Left lung (tissue), 4 donors: ENCODE measurements at regions not wholly inside any gene's neighbourhood (a gene's known extent, or its start where the extent isn't known, plus 50 kb on each side); places are given as distances from the start of the nearest gene placed in this dataset.
A peak's percentile ranks its signal among the peaks of the same experiment; 100 is the strongest.
"Not testable (repeated sequence)": the region's sequence is repeated elsewhere in the genome, so short reads cannot be mapped to it uniquely, and the experiment has no call there.

Source experiments
- ATAC-seq: fragments of 200-7000 bp; cut with Tn5 transposase; one replicate; pipeline ENCODE4 v1.9.1; 2020; ENCODE audit warnings: moderate library complexity
- DNase-seq, 4 donors: peaks; one replicate each; pipeline ENCODE4 v3.0.0-alpha.2; 2013 to 2020
- H3K27ac ChIP-seq, 2 donors: fragments of 200-600 bp; sonication (generic) in 1 of 2; one replicate each; pipeline versions ENCODE4 v1.5.0 to v1.8.0; 2020 to 2021
- H3K27me3 ChIP-seq, 2 donors: fragments of 200-600 bp; sonication (generic) in 1 of 2; one replicate each; pipeline versions ENCODE4 v1.5.0 to v1.8.0; 2020 to 2021
- H3K36me3 ChIP-seq, 2 donors: fragments of 200-600 bp; sonication (generic) in 1 of 2; one replicate each; pipeline versions ENCODE4 v1.5.0 to v1.8.0; 2020 to 2021
- H3K4me1 ChIP-seq, 2 donors: fragments of 200-600 bp; one replicate each; pipeline ENCODE4 v1.8.0; 2021
- H3K4me3 ChIP-seq, 2 donors: fragments of 200-600 bp; sonication (generic) in 1 of 2; one replicate each; pipeline versions ENCODE4 v1.5.0 to v1.8.0; 2020 to 2021; ENCODE audit warnings: mild to moderate bottlenecking in 1 of 2
- H3K9me3 ChIP-seq, 2 donors: fragments of 200-600 bp; sonication (generic) in 1 of 2; one replicate each; pipeline versions ENCODE4 v1.5.0 to v1.8.0; 2020 to 2021
- CTCF ChIP-seq, 2 donors: fragments of 200-600 bp; sonication (generic) in 1 of 2; IDR thresholded peaks; one replicate each; pipeline versions ENCODE4 v1.5.0 to v1.8.0; 2021; ENCODE audit warnings: antibody characterized with exemption in 2 of 2
- intact Hi-C, 2 donors: fragments of 100-400 bp; cut with DNase I; formaldehyde crosslinking; loops; one replicate each; pipeline versions ENCODE4 v1.11.2 to v1.14.2; 2022
- donor health status: DM: no; HTN: yes; CAD: no.
- donor health status: DM: no; HTN: no; CAD: no.

GRCh38 chr1:10917513-10918454, 94.7 kb upstream of the TARDBP start:
- intact Hi-C loops = no loop called here
- no peak for DNase-seq
- ATAC-seq = no peak

GRCh38 chr1:10918531-10918930, 93.9 kb upstream of the TARDBP start:
- DNase-seq (no peak), ATAC-seq (no peak)
- TF ChIP-seq CTCF (IDR thresholded peaks at IDR 0.05) = no peak
- Histone ChIP-seq H3K4me1 (no peaks in the 10 kb centered on the region), H3K27ac (no peak overlapping the region), H3K27me3 (peaks cover 0 to 5% of the 10 kb centered on the region in 2 donors), H3K36me3 (no peaks in the 10 kb centered on the region), H3K4me3 (no peak overlapping the region), H3K9me3 (no peaks in the 10 kb centered on the region)
- intact Hi-C loops = no loop called here

More at GRCh38 chr1:10917513-10918454, 94.7 kb upstream of the TARDBP start:
- H3K27ac ChIP-seq = no peak overlapping the region
- H3K36me3 ChIP-seq = no peaks in the 10 kb centered on the region
- H3K27me3 ChIP-seq = peaks cover 0 to 5% of the 10 kb centered on the region in 2 donors
- no peak for TF ChIP-seq CTCF (IDR thresholded peaks at IDR 0.05)
- H3K4me3 ChIP-seq = no peak overlapping the region
- H3K4me1 ChIP-seq = no peaks in the 10 kb centered on the region
- H3K9me3 ChIP-seq = no peaks in the 10 kb centered on the region

GRCh38 chr1:10920063-10920626, 92.3 kb upstream of the TARDBP start:
- no peak overlapping the region for H3K27ac ChIP-seq
- no peaks in the 10 kb centered on the region for H3K4me1 ChIP-seq
- H3K9me3 ChIP-seq = no peaks in the 10 kb centered on the region
- TF ChIP-seq CTCF (IDR thresholded peaks at IDR 0.05) = no peak
- H3K36me3 ChIP-seq = no peaks in the 10 kb centered on the region
- DNase-seq (peak in 1 of 4 donors; percentile 60), ATAC-seq (no peak)
- H3K4me3 ChIP-seq = no peak overlapping the region
- peaks cover 0 to 5% of the 10 kb centered on the region in 2 donors for H3K27me3 ChIP-seq
- intact Hi-C loops = no loop called here

GRCh38 chr1:10922315-10923060, 90.0 kb upstream of the TARDBP start:
- H3K36me3 ChIP-seq, H3K4me1 ChIP-seq, H3K27me3 ChIP-seq, H3K27ac ChIP-seq, DNase-seq, H3K9me3 ChIP-seq, intact Hi-C loops, ATAC-seq, H3K4me3 ChIP-seq: not testable (repeated sequence)

- intact Hi-C loops = no loop called here
- no peak for DNase-seq
- peaks cover 0 to 5% of the 10 kb centered on the region in 2 donors for H3K9me3 ChIP-seq
- TF ChIP-seq CTCF (IDR thresholded peaks at IDR 0.05) = no peak
- H3K4me1 ChIP-seq = no peaks in the 10 kb centered on the region
- peaks cover 0 to 5% of the 10 kb centered on the region in 2 donors for H3K27me3 ChIP-seq
- H3K36me3 ChIP-seq = no peaks in the 10 kb centered on the region
- no peak for ATAC-seq
- H3K4me3 ChIP-seq = no peak overlapping the region
- H3K27ac ChIP-seq = no peak overlapping the region
Measured at GRCh38 chr1:10924030-10924429, 88.4 kb upstream of the TARDBP start.
